PFSK-1 (cell line): ENCODE measurements at regions not wholly inside any gene's neighbourhood (a gene's known extent, or its start where the extent isn't known, plus 50 kb on each side); places are given as distances from the start of the nearest gene placed in this dataset.

ENCODE experiments used
- FOXP2 ChIP-seq: optimal IDR thresholded peaks from 2 replicates; pipeline ENCODE3; 2011; ENCODE audit warnings: borderline replicate concordance, control low read depth, inconsistent platforms; ENCODE audit not compliant: insufficient read depth; ENCODE audit errors: extremely low read length, extremely low read depth
- POLR2AphosphoS5 ChIP-seq: IDR thresholded peaks from 2 replicates; pipeline ENCODE4 v1.6.1; 2012; ENCODE audit warnings: low read depth, mild to moderate bottlenecking, control low read depth, low read length, moderate library complexity
- REST ChIP-seq, 2 experiments: IDR thresholded peaks; 2 replicates each; pipeline versions ENCODE4 v1.6.1 to v1.8.0; 2011 to 2012; ENCODE audit warnings: low read depth in 2 of 2, low read length in 2 of 2, control low read depth in 1 of 2, inconsistent platforms in 1 of 2, mild to moderate bottlenecking in 1 of 2, moderate library complexity in 1 of 2; ENCODE audit not compliant: insufficient read depth in 1 of 2
- SIN3A ChIP-seq: IDR thresholded peaks from 2 replicates; pipeline ENCODE4 v1.6.1; 2012; ENCODE audit warnings: mild to moderate bottlenecking, low read length, moderate library complexity, borderline replicate concordance; ENCODE audit not compliant: insufficient read depth
- TAF1 ChIP-seq: IDR thresholded peaks from 2 replicates; pipeline ENCODE4 v1.6.1; 2012; ENCODE audit warnings: low read length, control low read depth, borderline replicate concordance; ENCODE audit not compliant: insufficient read depth

GRCh38 chr1:88247666-88248065 is 436.4 kb upstream of the PKN2 start:
- TF ChIP-seq SIN3A (no peak), POLR2AphosphoS5 (no peak), REST (IDR thresholded peaks at IDR 0.05; ENCODE audit: insufficient read depth in 1 of 2, low read depth in 2 of 2, low read length in 2 of 2) (no peak), FOXP2 (no peak), TAF1 (no peak)

- TF ChIP-seq TAF1 (no peak), REST (IDR thresholded peaks at IDR 0.05; ENCODE audit: insufficient read depth in 1 of 2, low read depth in 2 of 2, low read length in 2 of 2) (no peak), FOXP2 (no peak), POLR2AphosphoS5 (no peak), SIN3A (no peak)
Observed at GRCh38 chr1:88250915-88251314, 433.2 kb upstream of the PKN2 start.

GRCh38 chr1:88252745-88253144 is 431.3 kb upstream of the PKN2 start:
- TF ChIP-seq SIN3A (no peak), POLR2AphosphoS5 (no peak), REST (IDR thresholded peaks at IDR 0.05; ENCODE audit: insufficient read depth in 1 of 2, low read depth in 2 of 2, low read length in 2 of 2) (no peak), FOXP2 (no peak), TAF1 (no peak)

GRCh38 chr1:88265606-88266005 is 418.5 kb upstream of the PKN2 start:
- TF ChIP-seq SIN3A = no peak
- TF ChIP-seq POLR2AphosphoS5 = no peak
- no peak for TF ChIP-seq REST (IDR thresholded peaks at IDR 0.05; ENCODE audit: insufficient read depth in 1 of 2, low read depth in 2 of 2, low read length in 2 of 2)
- TF ChIP-seq TAF1 = no peak
- no peak for TF ChIP-seq FOXP2

GRCh38 chr1:88266051-88266450 is 418.0 kb upstream of the PKN2 start:
- TF ChIP-seq POLR2AphosphoS5 (no peak), FOXP2 (no peak), SIN3A (no peak), TAF1 (no peak), REST (IDR thresholded peaks at IDR 0.05; ENCODE audit: insufficient read depth in 1 of 2, low read depth in 2 of 2, low read length in 2 of 2) (no peak)
